ENCODE measurements at regions not wholly inside any gene's neighbourhood (a gene's known extent, or its start where the extent isn't known, plus 50 kb on each side); places are given as distances from the start of the nearest gene placed in this dataset.

GRCh38 chr15:59933607-59934006 lies 70.5 kb upstream of the FOXB1 start:
- peaks cover 0 to under 1% (median 0%) of the 10 kb centered on the region in 3 donors for H3K27me3 Mint-ChIP-seq (ENCODE audit: low read depth in 3 of 3)
- intact Hi-C loops (cut with micrococcal nuclease), result no loop called here

DNA sequence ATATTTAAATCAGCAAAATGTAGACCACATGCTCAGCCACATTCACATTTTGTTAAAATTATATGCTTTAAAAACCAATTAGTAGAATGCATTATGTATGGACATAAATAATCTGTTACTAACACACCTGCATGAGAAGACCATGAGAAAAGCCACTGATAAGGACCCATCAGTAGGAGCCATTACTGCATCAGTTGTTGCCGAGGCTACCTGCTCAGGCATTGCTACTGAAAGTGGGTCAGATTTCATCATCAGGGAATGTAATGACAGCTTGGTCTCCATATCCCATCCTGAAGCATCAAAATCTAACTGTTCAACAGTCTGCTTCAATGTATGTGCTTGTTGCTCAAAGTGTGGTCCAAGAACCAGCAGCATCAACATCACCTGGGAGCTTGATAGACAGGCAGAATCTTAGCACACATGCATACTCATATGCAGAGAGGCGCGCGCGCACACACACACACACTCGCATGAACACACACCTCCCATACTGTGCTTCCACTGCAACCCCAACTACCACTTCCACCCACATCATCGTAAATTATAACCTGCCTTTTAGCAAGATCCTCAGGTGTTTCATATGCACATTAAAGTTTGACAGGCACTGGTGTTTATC lies 72.4 kb upstream of the FOXB1 start:
- H3K36me3 ChIP-seq (replicated peaks in 1 of 2; ENCODE audit: control insufficient read depth in 1 of 2, insufficient read depth in 2 of 2, low read length in 2 of 2), result no peaks in the 10 kb centered on the region
- H3K4me3 Mint-ChIP-seq, result no peak overlapping the region
- no peaks in the 10 kb centered on the region for H3K36me3 Mint-ChIP-seq
- no peak overlapping the region for H3K27ac Mint-ChIP-seq
- WGBS (ENCODE audit: insufficient coverage), result 97% methylated on average over 7 of the region's 7 CpGs
- DNase-seq, result no peak
- no peaks in the 10 kb centered on the region for H3K79me2 ChIP-seq (ENCODE audit: insufficient read depth, low read length)
- no peak overlapping the region for H3K4me3 ChIP-seq (replicated peaks in 1 of 3; ENCODE audit: low read depth in 2 of 3, low read length in 3 of 3)
- no peak overlapping the region for H2AFZ ChIP-seq (ENCODE audit: insufficient read depth, low read depth, low read length, poor library complexity, severe bottlenecking)
- no peaks in the 10 kb centered on the region for H3K9me3 ChIP-seq (replicated peaks in 1 of 2; ENCODE audit: control insufficient read depth in 1 of 2, insufficient read depth in 1 of 2, low read length in 2 of 2)
- no peak overlapping the region for H3K27ac ChIP-seq (ENCODE audit: low read depth in 1 of 2, low read length in 2 of 2)
- TF ChIP-seq CTCF (IDR thresholded peaks at IDR 0.05), result no peak
- no peaks in the 10 kb centered on the region for H3K27me3 Mint-ChIP-seq (ENCODE audit: low read depth in 3 of 3)
- H4K20me1 ChIP-seq (ENCODE audit: insufficient read depth, low read length), result no peaks in the 10 kb centered on the region
- no peak overlapping the region for H3K4me2 ChIP-seq (replicated peaks; ENCODE audit: extremely low read depth, low read length, poor library complexity, severe bottlenecking)
- H3K27me3 ChIP-seq (ENCODE audit: control insufficient read depth in 2 of 2, insufficient read depth in 2 of 2, low read length in 2 of 2), result no peaks in the 10 kb centered on the region
- no peaks in the 10 kb centered on the region for H3K4me1 Mint-ChIP-seq
- intact Hi-C loops (cut with micrococcal nuclease), result no loop called here
- H3K4me1 ChIP-seq (ENCODE audit: control insufficient read depth in 1 of 2, insufficient read depth in 2 of 2, low read length in 2 of 2), result no peaks in the 10 kb centered on the region
- peaks cover 0 to 2% (median 0%) of the 10 kb centered on the region in 7 donors for H3K9me3 Mint-ChIP-seq
- H3K9ac ChIP-seq (ENCODE audit: insufficient read depth, low read length, poor library complexity, severe bottlenecking), result no peak overlapping the region

More at GRCh38 chr15:59933607-59934006, 70.5 kb upstream of the FOXB1 start:
- H3K36me3 Mint-ChIP-seq, result no peaks in the 10 kb centered on the region
- H3K4me1 Mint-ChIP-seq, result no peaks in the 10 kb centered on the region
- H3K27me3 ChIP-seq (ENCODE audit: control insufficient read depth in 2 of 2, insufficient read depth in 2 of 2, low read length in 2 of 2), result no peaks in the 10 kb centered on the region
- no peak overlapping the region for H2AFZ ChIP-seq (ENCODE audit: insufficient read depth, low read depth, low read length, poor library complexity, severe bottlenecking)
- no peaks in the 10 kb centered on the region for H3K9me3 Mint-ChIP-seq
- H3K4me2 ChIP-seq (replicated peaks; ENCODE audit: extremely low read depth, low read length, poor library complexity, severe bottlenecking), result no peak overlapping the region
- no peak for TF ChIP-seq CTCF (IDR thresholded peaks at IDR 0.05)
- H3K4me3 Mint-ChIP-seq, result no peak overlapping the region
- no peaks in the 10 kb centered on the region for H3K36me3 ChIP-seq (replicated peaks in 1 of 2; ENCODE audit: control insufficient read depth in 1 of 2, insufficient read depth in 2 of 2, low read length in 2 of 2)
- H3K27ac ChIP-seq (ENCODE audit: low read depth in 1 of 2, low read length in 2 of 2), result no peak overlapping the region
- no peak overlapping the region for H3K27ac Mint-ChIP-seq
- no peaks in the 10 kb centered on the region for H4K20me1 ChIP-seq (ENCODE audit: insufficient read depth, low read length)
- no peak overlapping the region for H3K9ac ChIP-seq (ENCODE audit: insufficient read depth, low read length, poor library complexity, severe bottlenecking)
- WGBS (ENCODE audit: insufficient coverage), result 100% methylated on average over 1 of the region's 4 CpGs
- DNase-seq, result no peak
- H3K79me2 ChIP-seq (ENCODE audit: insufficient read depth, low read length), result no peaks in the 10 kb centered on the region
- H3K4me3 ChIP-seq (replicated peaks in 1 of 3; ENCODE audit: low read depth in 2 of 3, low read length in 3 of 3), result no peak overlapping the region
- H3K9me3 ChIP-seq (replicated peaks in 1 of 2; ENCODE audit: control insufficient read depth in 1 of 2, insufficient read depth in 1 of 2, low read length in 2 of 2), result no peaks in the 10 kb centered on the region
- no peaks in the 10 kb centered on the region for H3K4me1 ChIP-seq (ENCODE audit: control insufficient read depth in 1 of 2, insufficient read depth in 2 of 2, low read length in 2 of 2)
